Mucosa of descending colon (tissue), 3 donors: ENCODE measurements at regions not wholly inside any gene's neighbourhood (a gene's known extent, or its start where the extent isn't known, plus 50 kb on each side); places are given as distances from the start of the nearest gene placed in this dataset.

Experiments
- ATAC-seq: fragments of 200-7000 bp; cut with Tn5 transposase; one replicate; pipeline ENCODE4 v1.9.1; 2020; ENCODE audit warnings: mild to moderate bottlenecking, moderate library complexity
- DNase-seq, 3 donors: peaks; one replicate each; pipeline ENCODE4 v3.0.0-alpha.2; 2020
- H3K36me3 ChIP-seq: fragments of 200-600 bp; one replicate; pipeline ENCODE4 v1.8.0; 2021; ENCODE audit warnings: low read depth, mild to moderate bottlenecking
- H3K4me1 ChIP-seq: fragments of 200-600 bp; one replicate; pipeline ENCODE4 v1.8.0; 2021; ENCODE audit warnings: low read depth, mild to moderate bottlenecking
- H3K4me3 ChIP-seq: fragments of 200-600 bp; one replicate; pipeline ENCODE4 v1.8.0; 2021; ENCODE audit warnings: mild to moderate bottlenecking
- H3K9me3 ChIP-seq: fragments of 200-600 bp; one replicate; pipeline ENCODE4 v1.8.0; 2021; ENCODE audit warnings: mild to moderate bottlenecking
- intact Hi-C, 2 donors: fragments of 100-400 bp; cut with DNase I in 1 of 2; cut with micrococcal nuclease in 1 of 2; formaldehyde crosslinking; loops; one replicate each; pipeline versions ENCODE4 v1.11.0 to v1.11.1; 2022; cut with DNase I, micrococcal nuclease
- TF ChIP-seq, protein P1 (sequence below): fragments of 200-600 bp; IDR thresholded peaks from one replicate; pipeline ENCODE4 v1.8.0; 2022; ENCODE audit warnings: antibody characterized with exemption, mild to moderate bottlenecking
- donor health status: DM: no; HTN: no; CAD: no; lungs with moderate emphysema.
- donor health status: DM: no; HTN: no; CAD: no.
- donor health status: DM: no; HTN: yes; CAD: no.

- DNase-seq (no peak), ATAC-seq (no peak)
- Histone ChIP-seq H3K9me3 (peaks cover 56% of the 10 kb centered on the region), H3K4me1 (no peaks in the 10 kb centered on the region), H3K4me3 (no peak overlapping the region), H3K36me3 (no peaks in the 10 kb centered on the region)
- TF ChIP-seq, protein P1, sequence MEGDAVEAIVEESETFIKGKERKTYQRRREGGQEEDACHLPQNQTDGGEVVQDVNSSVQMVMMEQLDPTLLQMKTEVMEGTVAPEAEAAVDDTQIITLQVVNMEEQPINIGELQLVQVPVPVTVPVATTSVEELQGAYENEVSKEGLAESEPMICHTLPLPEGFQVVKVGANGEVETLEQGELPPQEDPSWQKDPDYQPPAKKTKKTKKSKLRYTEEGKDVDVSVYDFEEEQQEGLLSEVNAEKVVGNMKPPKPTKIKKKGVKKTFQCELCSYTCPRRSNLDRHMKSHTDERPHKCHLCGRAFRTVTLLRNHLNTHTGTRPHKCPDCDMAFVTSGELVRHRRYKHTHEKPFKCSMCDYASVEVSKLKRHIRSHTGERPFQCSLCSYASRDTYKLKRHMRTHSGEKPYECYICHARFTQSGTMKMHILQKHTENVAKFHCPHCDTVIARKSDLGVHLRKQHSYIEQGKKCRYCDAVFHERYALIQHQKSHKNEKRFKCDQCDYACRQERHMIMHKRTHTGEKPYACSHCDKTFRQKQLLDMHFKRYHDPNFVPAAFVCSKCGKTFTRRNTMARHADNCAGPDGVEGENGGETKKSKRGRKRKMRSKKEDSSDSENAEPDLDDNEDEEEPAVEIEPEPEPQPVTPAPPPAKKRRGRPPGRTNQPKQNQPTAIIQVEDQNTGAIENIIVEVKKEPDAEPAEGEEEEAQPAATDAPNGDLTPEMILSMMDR = no peak
- intact Hi-C loops = no loop called here
Observed at GRCh38 chr17:22506861-22507260, 814.5 kb downstream of the KCNJ18 start.

GRCh38 chr17:22507823-22508222, 815.5 kb downstream of the KCNJ18 start:
- no peaks in the 10 kb centered on the region for H3K4me1 ChIP-seq
- no peak overlapping the region for H3K4me3 ChIP-seq
- intact Hi-C loops = no loop called here
- H3K9me3 ChIP-seq = peaks cover 51% of the 10 kb centered on the region
- DNase-seq (no peak), ATAC-seq (no peak)
- TF ChIP-seq, protein P1 = no peak
- no peaks in the 10 kb centered on the region for H3K36me3 ChIP-seq

GRCh38 chr17:22510504-22510903, 818.2 kb downstream of the KCNJ18 start:
- DNase-seq (no peak), ATAC-seq (no peak)
- intact Hi-C loops = no loop called here
- Histone ChIP-seq H3K9me3 (peaks cover 56% of the 10 kb centered on the region), H3K4me3 (no peak overlapping the region), H3K4me1 (no peaks in the 10 kb centered on the region), H3K36me3 (no peaks in the 10 kb centered on the region)
- TF ChIP-seq, protein P1 = no peak

GRCh38 chr17:22511431-22511830, 819.1 kb downstream of the KCNJ18 start:
- no peaks in the 10 kb centered on the region for H3K4me1 ChIP-seq
- peaks cover 55% of the 10 kb centered on the region for H3K9me3 ChIP-seq
- H3K36me3 ChIP-seq = no peaks in the 10 kb centered on the region
- H3K4me3 ChIP-seq = no peak overlapping the region
- TF ChIP-seq, protein P1 = no peak
- ATAC-seq (no peak), DNase-seq (no peak)
- intact Hi-C loops = no loop called here

GRCh38 chr17:22512057-22512456, 819.7 kb downstream of the KCNJ18 start:
- TF ChIP-seq, protein P1 = no peak
- Histone ChIP-seq H3K4me3 (no peak overlapping the region), H3K4me1 (no peaks in the 10 kb centered on the region), H3K36me3 (no peaks in the 10 kb centered on the region), H3K9me3 (peaks cover 58% of the 10 kb centered on the region)
- ATAC-seq (no peak), DNase-seq (no peak)
- intact Hi-C loops = no loop called here

- no peaks in the 10 kb centered on the region for H3K4me1 ChIP-seq
- no peaks in the 10 kb centered on the region for H3K36me3 ChIP-seq
- H3K4me3 ChIP-seq = no peak overlapping the region
- intact Hi-C loops = no loop called here
- TF ChIP-seq, protein P1 = no peak
- DNase-seq (no peak), ATAC-seq (no peak)
- peaks cover 56% of the 10 kb centered on the region for H3K9me3 ChIP-seq
Observed at GRCh38 chr17:22512506-22512905, 820.2 kb downstream of the KCNJ18 start.
